ENCODE measurements at regions not wholly inside any gene's neighbourhood (a gene's known extent, or its start where the extent isn't known, plus 50 kb on each side); places are given as distances from the start of the nearest gene placed in this dataset.

DNA sequence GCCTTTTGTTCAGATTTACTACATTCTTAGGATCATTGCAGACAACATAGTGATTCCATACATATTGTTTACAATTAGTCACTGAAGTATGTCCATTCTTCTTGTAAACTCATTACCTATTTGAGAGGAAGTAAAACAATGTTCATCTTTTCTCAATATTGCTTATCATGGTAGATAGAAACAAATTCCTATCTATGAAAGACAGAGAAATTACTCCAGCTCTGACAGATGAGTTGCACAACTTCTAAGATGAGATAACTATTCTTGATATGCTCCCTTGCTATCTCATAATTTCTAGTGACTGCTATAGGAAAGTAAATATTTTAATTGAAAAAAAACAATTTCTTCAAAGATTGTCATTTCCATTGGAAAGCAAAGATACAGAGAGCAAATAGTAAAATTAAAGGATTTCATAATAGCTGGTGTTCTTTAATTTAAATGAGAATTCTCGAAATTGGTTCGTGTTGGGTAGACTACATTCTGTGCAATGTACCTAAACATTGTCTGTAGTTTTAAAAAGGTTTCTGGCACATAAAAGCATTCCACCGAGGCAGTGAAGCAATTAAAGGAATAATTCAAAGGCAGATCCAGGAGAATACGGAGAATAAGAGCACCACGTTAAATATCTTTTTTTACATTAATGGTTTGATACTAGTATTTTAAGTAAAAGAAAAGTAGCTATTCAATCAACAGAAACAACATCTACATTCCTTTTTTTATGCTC, 1029.1 kb upstream of the ACO1 start:
- Histone ChIP-seq H3K27me3 (ENCODE audit: insufficient read depth, low read length) (no peaks in the 10 kb centered on the region), H3K4me2 (ENCODE audit: low read length) (no peak overlapping the region), H3K27ac (ENCODE audit: low read depth, low read length) (no peak overlapping the region), H3K9ac (ENCODE audit: low read length) (no peak overlapping the region), H4K20me1 (ENCODE audit: insufficient read depth) (no peaks in the 10 kb centered on the region), H3K9me3 (ENCODE audit: control insufficient read depth in 1 of 2, insufficient read depth in 1 of 2, low read depth in 1 of 2, low read length in 2 of 2) (no peaks in the 10 kb centered on the region), H2AFZ (ENCODE audit: low read depth, low read length, poor library complexity, severe bottlenecking) (no peak overlapping the region), H3K9me2 (ENCODE audit: insufficient read depth) (no peaks in the 10 kb centered on the region), H3K79me2 (ENCODE audit: insufficient read depth, low read length) (no peaks in the 10 kb centered on the region), H3K4me3 (replicated peaks in 1 of 2; ENCODE audit: low read depth in 1 of 2, low read length in 2 of 2) (no peak overlapping the region), H3K36me3 (ENCODE audit: control insufficient read depth in 1 of 2, insufficient read depth in 2 of 2, low read length in 2 of 2) (no peaks in the 10 kb centered on the region), H3K4me1 (ENCODE audit: control insufficient read depth in 1 of 2, insufficient read depth in 2 of 2, low read length in 2 of 2) (no peaks in the 10 kb centered on the region)
- ATAC-seq = no peak
- ChIA-PET RAD21 (ENCODE audit: low non-redundant PET in 1 of 2, low total read pairs in 2 of 2, uncharacterized antibody in 2 of 2, unreplicated experiment in 2 of 2) (no interaction called here), CTCF (no interaction called here), POLR2A (no interaction called here)
- intact Hi-C loops (cut with micrococcal nuclease) = no loop called here
- TF ChIP-seq, protein P1, sequence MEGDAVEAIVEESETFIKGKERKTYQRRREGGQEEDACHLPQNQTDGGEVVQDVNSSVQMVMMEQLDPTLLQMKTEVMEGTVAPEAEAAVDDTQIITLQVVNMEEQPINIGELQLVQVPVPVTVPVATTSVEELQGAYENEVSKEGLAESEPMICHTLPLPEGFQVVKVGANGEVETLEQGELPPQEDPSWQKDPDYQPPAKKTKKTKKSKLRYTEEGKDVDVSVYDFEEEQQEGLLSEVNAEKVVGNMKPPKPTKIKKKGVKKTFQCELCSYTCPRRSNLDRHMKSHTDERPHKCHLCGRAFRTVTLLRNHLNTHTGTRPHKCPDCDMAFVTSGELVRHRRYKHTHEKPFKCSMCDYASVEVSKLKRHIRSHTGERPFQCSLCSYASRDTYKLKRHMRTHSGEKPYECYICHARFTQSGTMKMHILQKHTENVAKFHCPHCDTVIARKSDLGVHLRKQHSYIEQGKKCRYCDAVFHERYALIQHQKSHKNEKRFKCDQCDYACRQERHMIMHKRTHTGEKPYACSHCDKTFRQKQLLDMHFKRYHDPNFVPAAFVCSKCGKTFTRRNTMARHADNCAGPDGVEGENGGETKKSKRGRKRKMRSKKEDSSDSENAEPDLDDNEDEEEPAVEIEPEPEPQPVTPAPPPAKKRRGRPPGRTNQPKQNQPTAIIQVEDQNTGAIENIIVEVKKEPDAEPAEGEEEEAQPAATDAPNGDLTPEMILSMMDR (IDR thresholded peaks at IDR 0.05 in 2 of 3, conservative IDR thresholded peaks at IDR 0.05 in 1 of 3; ENCODE audit: borderline replicate concordance in 1 of 3, insufficient read depth in 1 of 3, low read depth in 2 of 3, low read length in 2 of 3) = no peak
- TF ChIP-seq CEBPB (IDR thresholded peaks at IDR 0.05; ENCODE audit: low read depth) (no peak), YY1 (IDR thresholded peaks at IDR 0.05; ENCODE audit: extremely low read depth, insufficient replicate concordance, low read depth, low read length) (no peak), SRF (IDR thresholded peaks at IDR 0.05; ENCODE audit: low read depth) (no peak), EZH2phosphoT487 (IDR thresholded peaks at IDR 0.05; ENCODE audit: borderline replicate concordance) (no peak), ZNF274 (IDR thresholded peaks at IDR 0.05; ENCODE audit: low read depth, low read length) (no peak)
- TF ChIP-seq, protein P2, sequence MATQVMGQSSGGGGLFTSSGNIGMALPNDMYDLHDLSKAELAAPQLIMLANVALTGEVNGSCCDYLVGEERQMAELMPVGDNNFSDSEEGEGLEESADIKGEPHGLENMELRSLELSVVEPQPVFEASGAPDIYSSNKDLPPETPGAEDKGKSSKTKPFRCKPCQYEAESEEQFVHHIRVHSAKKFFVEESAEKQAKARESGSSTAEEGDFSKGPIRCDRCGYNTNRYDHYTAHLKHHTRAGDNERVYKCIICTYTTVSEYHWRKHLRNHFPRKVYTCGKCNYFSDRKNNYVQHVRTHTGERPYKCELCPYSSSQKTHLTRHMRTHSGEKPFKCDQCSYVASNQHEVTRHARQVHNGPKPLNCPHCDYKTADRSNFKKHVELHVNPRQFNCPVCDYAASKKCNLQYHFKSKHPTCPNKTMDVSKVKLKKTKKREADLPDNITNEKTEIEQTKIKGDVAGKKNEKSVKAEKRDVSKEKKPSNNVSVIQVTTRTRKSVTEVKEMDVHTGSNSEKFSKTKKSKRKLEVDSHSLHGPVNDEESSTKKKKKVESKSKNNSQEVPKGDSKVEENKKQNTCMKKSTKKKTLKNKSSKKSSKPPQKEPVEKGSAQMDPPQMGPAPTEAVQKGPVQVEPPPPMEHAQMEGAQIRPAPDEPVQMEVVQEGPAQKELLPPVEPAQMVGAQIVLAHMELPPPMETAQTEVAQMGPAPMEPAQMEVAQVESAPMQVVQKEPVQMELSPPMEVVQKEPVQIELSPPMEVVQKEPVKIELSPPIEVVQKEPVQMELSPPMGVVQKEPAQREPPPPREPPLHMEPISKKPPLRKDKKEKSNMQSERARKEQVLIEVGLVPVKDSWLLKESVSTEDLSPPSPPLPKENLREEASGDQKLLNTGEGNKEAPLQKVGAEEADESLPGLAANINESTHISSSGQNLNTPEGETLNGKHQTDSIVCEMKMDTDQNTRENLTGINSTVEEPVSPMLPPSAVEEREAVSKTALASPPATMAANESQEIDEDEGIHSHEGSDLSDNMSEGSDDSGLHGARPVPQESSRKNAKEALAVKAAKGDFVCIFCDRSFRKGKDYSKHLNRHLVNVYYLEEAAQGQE (IDR thresholded peaks at IDR 0.05; ENCODE audit: low read depth) = no peak
- TF ChIP-seq, protein P3, sequence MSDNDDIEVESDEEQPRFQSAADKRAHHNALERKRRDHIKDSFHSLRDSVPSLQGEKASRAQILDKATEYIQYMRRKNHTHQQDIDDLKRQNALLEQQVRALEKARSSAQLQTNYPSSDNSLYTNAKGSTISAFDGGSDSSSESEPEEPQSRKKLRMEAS (IDR thresholded peaks at IDR 0.05) = no peak
- DNase-seq (ENCODE audit: low read depth, low spot score) = no peak
- BruUV-seq (replicated peaks) = no TSS peak
